Loucy (cell line): ENCODE measurements at regions not wholly inside any gene's neighbourhood (a gene's known extent, or its start where the extent isn't known, plus 50 kb on each side); places are given as distances from the start of the nearest gene placed in this dataset.

Experiments
- H2AFZ ChIP-seq: fragments of 200-600 bp; sonication (generic); 2 replicates; pipeline ENCODE4 v1.6.0; 2016; ENCODE audit warnings: antibody characterized with exemption, mild to moderate bottlenecking, low read length, moderate library complexity
- H3F3A ChIP-seq: fragments of 200-600 bp; 2 replicates; pipeline ENCODE4 v1.6.0; 2016; ENCODE audit warnings: antibody characterized with exemption, low read depth, mild to moderate bottlenecking
- H3K27me3 ChIP-seq: fragments of 200-600 bp; sonication (generic); 2 replicates; pipeline ENCODE4 v1.6.1; 2014; ENCODE audit warnings: low read length, mild to moderate bottlenecking; ENCODE audit not compliant: insufficient read depth, poor library complexity, severe bottlenecking
- H3K36me3 ChIP-seq: fragments of 200-600 bp; sonication (generic); 2 replicates; pipeline ENCODE4 v1.6.1; 2016; ENCODE audit warnings: low read length; ENCODE audit not compliant: insufficient read depth
- H3K4me1 ChIP-seq: fragments of 200-600 bp; sonication (generic); 2 replicates; pipeline ENCODE4 v1.5.1; 2014; ENCODE audit warnings: low read length, mild to moderate bottlenecking; ENCODE audit not compliant: insufficient read depth, poor library complexity, severe bottlenecking
- H3K4me2 ChIP-seq: fragments of 200-600 bp; sonication (generic); 2 replicates; pipeline ENCODE4 v1.6.0; 2014; ENCODE audit warnings: antibody characterized with exemption, low read length, low read depth, mild to moderate bottlenecking; ENCODE audit not compliant: poor library complexity, severe bottlenecking
- H3K4me3 ChIP-seq: fragments of 200-600 bp; sonication (generic); 2 replicates; pipeline ENCODE4 v1.5.1; 2014; ENCODE audit warnings: low read length, mild to moderate bottlenecking, mixed read lengths; ENCODE audit not compliant: poor library complexity, severe bottlenecking
- H3K79me2 ChIP-seq: fragments of 200-600 bp; sonication (generic); 2 replicates; pipeline ENCODE4 v1.6.1; 2014; ENCODE audit warnings: low read length; ENCODE audit not compliant: insufficient read depth
- H3K9ac ChIP-seq: fragments of 200-600 bp; sonication (generic); 2 replicates; pipeline ENCODE4 v1.6.0; 2014; ENCODE audit warnings: mild to moderate bottlenecking, low read depth, low read length, moderate library complexity; ENCODE audit not compliant: poor library complexity, severe bottlenecking
- H3K9me2 ChIP-seq: fragments of 200-600 bp; sonication (generic); replicated peaks from 2 replicates; pipeline ENCODE4 v1.6.1; 2016; ENCODE audit warnings: low read depth, low read length, mixed read lengths
- H3K9me3 ChIP-seq: fragments of 200-600 bp; sonication (generic); 2 replicates; pipeline ENCODE4 v1.6.1; 2014; ENCODE audit warnings: mild to moderate bottlenecking, antibody characterized with exemption, low read length, low read depth; ENCODE audit not compliant: insufficient read depth
- H4K20me1 ChIP-seq: fragments of 200-600 bp; sonication (generic); 2 replicates; pipeline ENCODE4 v1.6.0; 2014; ENCODE audit warnings: antibody characterized with exemption, low read length, mild to moderate bottlenecking; ENCODE audit not compliant: insufficient read depth, poor library complexity, severe bottlenecking
- EZH2phosphoT487 ChIP-seq: fragments of 200-600 bp; IDR thresholded peaks from 2 replicates; pipeline ENCODE4 v1.6.1; 2018; ENCODE audit warnings: antibody characterized with exemption, mild to moderate bottlenecking, moderate library complexity, borderline replicate concordance
- TF ChIP-seq, protein P1 (sequence below): fragments of 200-600 bp; sonication (generic); conservative IDR thresholded peaks from 2 replicates; pipeline ENCODE4 v1.5.1; 2014; ENCODE audit warnings: mild to moderate bottlenecking, antibody characterized with exemption, low read length

DNA sequence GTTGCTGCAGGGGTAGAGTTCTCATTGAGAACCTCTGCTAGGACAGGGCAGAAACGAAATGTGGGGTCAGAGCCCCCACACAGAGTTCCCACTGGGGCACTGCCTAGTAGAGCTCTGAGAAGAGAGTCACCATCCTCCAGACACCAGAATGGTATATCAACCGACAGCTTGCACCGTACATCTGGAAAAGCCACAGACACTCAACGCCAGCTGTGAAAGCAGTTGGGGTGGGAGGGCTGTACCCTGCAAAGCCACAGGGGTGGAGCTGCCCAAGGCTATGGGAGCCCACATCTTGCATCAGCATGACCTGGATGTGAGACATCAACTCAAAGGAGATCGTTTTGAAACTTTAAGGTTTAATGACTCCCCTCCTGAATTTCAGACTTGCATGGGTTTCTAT is 284.0 kb upstream of the DEPDC1 start:
- no peaks in the 10 kb centered on the region for H3K9me2 ChIP-seq
- no peaks in the 10 kb centered on the region for H3K36me3 ChIP-seq
- no peak overlapping the region for H3K4me3 ChIP-seq
- H3K27me3 ChIP-seq, result no peaks in the 10 kb centered on the region
- H3K79me2 ChIP-seq, result no peaks in the 10 kb centered on the region
- TF ChIP-seq, protein P1, sequence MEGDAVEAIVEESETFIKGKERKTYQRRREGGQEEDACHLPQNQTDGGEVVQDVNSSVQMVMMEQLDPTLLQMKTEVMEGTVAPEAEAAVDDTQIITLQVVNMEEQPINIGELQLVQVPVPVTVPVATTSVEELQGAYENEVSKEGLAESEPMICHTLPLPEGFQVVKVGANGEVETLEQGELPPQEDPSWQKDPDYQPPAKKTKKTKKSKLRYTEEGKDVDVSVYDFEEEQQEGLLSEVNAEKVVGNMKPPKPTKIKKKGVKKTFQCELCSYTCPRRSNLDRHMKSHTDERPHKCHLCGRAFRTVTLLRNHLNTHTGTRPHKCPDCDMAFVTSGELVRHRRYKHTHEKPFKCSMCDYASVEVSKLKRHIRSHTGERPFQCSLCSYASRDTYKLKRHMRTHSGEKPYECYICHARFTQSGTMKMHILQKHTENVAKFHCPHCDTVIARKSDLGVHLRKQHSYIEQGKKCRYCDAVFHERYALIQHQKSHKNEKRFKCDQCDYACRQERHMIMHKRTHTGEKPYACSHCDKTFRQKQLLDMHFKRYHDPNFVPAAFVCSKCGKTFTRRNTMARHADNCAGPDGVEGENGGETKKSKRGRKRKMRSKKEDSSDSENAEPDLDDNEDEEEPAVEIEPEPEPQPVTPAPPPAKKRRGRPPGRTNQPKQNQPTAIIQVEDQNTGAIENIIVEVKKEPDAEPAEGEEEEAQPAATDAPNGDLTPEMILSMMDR, result no peak
- TF ChIP-seq EZH2phosphoT487, result no peak
- no peak overlapping the region for H3K4me2 ChIP-seq
- no peaks in the 10 kb centered on the region for H3K4me1 ChIP-seq
- no peaks in the 10 kb centered on the region for H4K20me1 ChIP-seq
- no peaks in the 10 kb centered on the region for H3F3A ChIP-seq
- no peak overlapping the region for H3K9ac ChIP-seq
- no peak overlapping the region for H2AFZ ChIP-seq
- no peaks in the 10 kb centered on the region for H3K9me3 ChIP-seq

DNA sequence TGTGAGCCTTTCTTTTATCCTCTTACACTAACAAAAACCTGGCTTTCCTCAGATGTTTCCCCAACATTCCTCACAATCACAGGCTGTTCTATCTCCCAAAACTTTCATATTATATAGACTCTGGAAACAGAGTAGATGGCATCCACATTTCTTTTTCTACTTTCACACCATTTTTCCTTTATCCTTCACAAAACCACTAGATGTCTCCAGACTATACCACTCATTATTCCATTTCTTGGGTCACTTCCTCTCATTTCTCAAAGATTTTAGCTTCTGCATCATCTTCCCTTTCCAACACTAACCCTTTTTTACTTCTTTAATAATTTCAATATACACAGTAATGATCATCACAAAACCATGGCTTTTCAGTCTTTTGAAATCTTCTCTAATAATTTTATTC is 286.0 kb upstream of the DEPDC1 start:
- no peak overlapping the region for H3K4me2 ChIP-seq
- no peaks in the 10 kb centered on the region for H3K4me1 ChIP-seq
- H3K9me2 ChIP-seq, result no peaks in the 10 kb centered on the region
- no peaks in the 10 kb centered on the region for H3K9me3 ChIP-seq
- H3K36me3 ChIP-seq, result no peaks in the 10 kb centered on the region
- H3K4me3 ChIP-seq, result no peak overlapping the region
- no peaks in the 10 kb centered on the region for H3F3A ChIP-seq
- no peak overlapping the region for H3K9ac ChIP-seq
- TF ChIP-seq, protein P1, result no peak
- no peak for TF ChIP-seq EZH2phosphoT487
- no peaks in the 10 kb centered on the region for H3K27me3 ChIP-seq
- H3K79me2 ChIP-seq, result no peaks in the 10 kb centered on the region
- no peaks in the 10 kb centered on the region for H4K20me1 ChIP-seq
- H2AFZ ChIP-seq, result no peak overlapping the region

DNA sequence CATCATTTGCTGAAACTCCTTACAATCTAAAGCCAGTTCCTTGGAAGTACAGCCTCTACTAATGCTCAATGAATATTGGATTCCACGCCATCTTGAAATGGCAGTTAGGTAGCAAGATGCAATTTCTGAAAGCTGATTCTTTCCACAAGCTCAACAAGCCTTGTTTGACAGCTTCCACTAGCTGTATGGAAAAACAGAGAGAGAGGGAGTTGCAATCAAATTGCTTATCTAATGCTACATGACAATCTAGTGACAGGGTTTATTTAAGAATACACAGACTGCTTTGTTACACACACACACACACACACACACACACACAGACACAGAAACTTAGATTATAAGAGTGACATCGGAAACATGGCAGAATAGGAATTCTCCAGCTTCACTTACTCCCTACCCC is 288.4 kb upstream of the DEPDC1 start:
- no peaks in the 10 kb centered on the region for H3K79me2 ChIP-seq
- H2AFZ ChIP-seq, result no peak overlapping the region
- H3K36me3 ChIP-seq, result no peaks in the 10 kb centered on the region
- H3K4me3 ChIP-seq, result no peak overlapping the region
- no peak overlapping the region for H3K9ac ChIP-seq
- TF ChIP-seq, protein P1, result no peak
- TF ChIP-seq EZH2phosphoT487, result no peak
- no peaks in the 10 kb centered on the region for H3F3A ChIP-seq
- H3K4me2 ChIP-seq, result no peak overlapping the region
- H4K20me1 ChIP-seq, result no peaks in the 10 kb centered on the region
- H3K9me3 ChIP-seq, result no peaks in the 10 kb centered on the region
- H3K9me2 ChIP-seq, result no peaks in the 10 kb centered on the region
- no peaks in the 10 kb centered on the region for H3K27me3 ChIP-seq
- no peaks in the 10 kb centered on the region for H3K4me1 ChIP-seq
